ENCODE measurements at regions not wholly inside any gene's neighbourhood (a gene's known extent, or its start where the extent isn't known, plus 50 kb on each side); places are given as distances from the start of the nearest gene placed in this dataset.

GRCh38 chr3:137845666-137846065 is 81.6 kb downstream of the SOX14 start:
- Histone ChIP-seq H3K36me3 (ENCODE audit: insufficient read depth, low read length) (no peaks in the 10 kb centered on the region), H3K9me2 (ENCODE audit: insufficient read depth, low read length) (no peaks in the 10 kb centered on the region), H2AFZ (ENCODE audit: low read length) (no peak overlapping the region), H3K9me3 (ENCODE audit: low read length) (no peaks in the 10 kb centered on the region), H3K79me2 (ENCODE audit: insufficient read depth, low read depth, low read length) (no peaks in the 10 kb centered on the region), H3K27ac (ENCODE audit: low read depth, low read length, poor library complexity, severe bottlenecking) (no peak overlapping the region), H3K4me3 (ENCODE audit: low read depth, low read length, poor library complexity, severe bottlenecking) (no peak overlapping the region), H3K4me2 (ENCODE audit: low read length) (no peak overlapping the region), H3K4me1 (ENCODE audit: insufficient read depth, low read length, poor library complexity, severe bottlenecking) (no peaks in the 10 kb centered on the region), H4K20me1 (ENCODE audit: insufficient read depth, low read length) (no peaks in the 10 kb centered on the region)
- no peak for DNase-seq (ENCODE audit: low spot score)
- intact Hi-C loops (cut with micrococcal nuclease; ENCODE audit: unreplicated experiment) = no loop called here
- CTCF ChIA-PET (ENCODE audit: unreplicated experiment) = no interaction called here
- POLR2A ChIA-PET = no interaction called here
- no TSS peak for BruUV-seq (replicated peaks)
- no peak for TF ChIP-seq CTCF (conservative IDR thresholded peaks at IDR 0.05; ENCODE audit: low read length)
- no peak for TF ChIP-seq EZH2phosphoT487 (IDR thresholded peaks at IDR 0.05; ENCODE audit: borderline replicate concordance, low read depth, low read length)

GRCh38 chr3:137852391-137852830 is 88.3 kb downstream of the SOX14 start:
- Histone ChIP-seq H3K4me3 (ENCODE audit: low read depth, low read length, poor library complexity, severe bottlenecking) (no peak overlapping the region), H3K79me2 (ENCODE audit: insufficient read depth, low read depth, low read length) (no peaks in the 10 kb centered on the region), H2AFZ (ENCODE audit: low read length) (no peak overlapping the region), H3K36me3 (ENCODE audit: insufficient read depth, low read length) (no peaks in the 10 kb centered on the region), H3K9me3 (ENCODE audit: low read length) (no peaks in the 10 kb centered on the region), H4K20me1 (ENCODE audit: insufficient read depth, low read length) (no peaks in the 10 kb centered on the region), H3K4me1 (ENCODE audit: insufficient read depth, low read length, poor library complexity, severe bottlenecking) (no peaks in the 10 kb centered on the region), H3K4me2 (ENCODE audit: low read length) (no peak overlapping the region), H3K27ac (ENCODE audit: low read depth, low read length, poor library complexity, severe bottlenecking) (no peak overlapping the region), H3K9me2 (ENCODE audit: insufficient read depth, low read length) (no peaks in the 10 kb centered on the region)
- no TSS peak for BruUV-seq (replicated peaks)
- CTCF ChIA-PET (ENCODE audit: unreplicated experiment) = no interaction called here
- intact Hi-C loops (cut with micrococcal nuclease; ENCODE audit: unreplicated experiment) = no loop called here
- TF ChIP-seq EZH2phosphoT487 (IDR thresholded peaks at IDR 0.05; ENCODE audit: borderline replicate concordance, low read depth, low read length) (no peak), CTCF (conservative IDR thresholded peaks at IDR 0.05; ENCODE audit: low read length) (no peak)
- no peak for DNase-seq (ENCODE audit: low spot score)
- POLR2A ChIA-PET = no interaction called here

GRCh38 chr3:137854533-137855261 is 90.6 kb downstream of the SOX14 start:
- no peaks in the 10 kb centered on the region for H3K4me1 ChIP-seq (ENCODE audit: insufficient read depth, low read length, poor library complexity, severe bottlenecking)
- no peak overlapping the region for H3K4me3 ChIP-seq (ENCODE audit: low read depth, low read length, poor library complexity, severe bottlenecking)
- POLR2A ChIA-PET = no interaction called here
- no peak overlapping the region for H2AFZ ChIP-seq (ENCODE audit: low read length)
- no peaks in the 10 kb centered on the region for H4K20me1 ChIP-seq (ENCODE audit: insufficient read depth, low read length)
- H3K36me3 ChIP-seq (ENCODE audit: insufficient read depth, low read length) = no peaks in the 10 kb centered on the region
- intact Hi-C loops (cut with micrococcal nuclease; ENCODE audit: unreplicated experiment) = no loop called here
- no peaks in the 10 kb centered on the region for H3K79me2 ChIP-seq (ENCODE audit: insufficient read depth, low read depth, low read length)
- H3K27ac ChIP-seq (ENCODE audit: low read depth, low read length, poor library complexity, severe bottlenecking) = no peak overlapping the region
- CTCF ChIA-PET (ENCODE audit: unreplicated experiment) = no interaction called here
- no peak for DNase-seq (ENCODE audit: low spot score)
- no TSS peak for BruUV-seq (replicated peaks)
- H3K9me2 ChIP-seq (ENCODE audit: insufficient read depth, low read length) = no peaks in the 10 kb centered on the region
- H3K4me2 ChIP-seq (ENCODE audit: low read length) = no peak overlapping the region
- H3K9me3 ChIP-seq (ENCODE audit: low read length) = no peaks in the 10 kb centered on the region
- TF ChIP-seq EZH2phosphoT487 (IDR thresholded peaks at IDR 0.05; ENCODE audit: borderline replicate concordance, low read depth, low read length) (no peak), CTCF (conservative IDR thresholded peaks at IDR 0.05; ENCODE audit: low read length) (no peak)
